ENCODE measurements at regions not wholly inside any gene's neighbourhood (a gene's known extent, or its start where the extent isn't known, plus 50 kb on each side); places are given as distances from the start of the nearest gene placed in this dataset.

DNA sequence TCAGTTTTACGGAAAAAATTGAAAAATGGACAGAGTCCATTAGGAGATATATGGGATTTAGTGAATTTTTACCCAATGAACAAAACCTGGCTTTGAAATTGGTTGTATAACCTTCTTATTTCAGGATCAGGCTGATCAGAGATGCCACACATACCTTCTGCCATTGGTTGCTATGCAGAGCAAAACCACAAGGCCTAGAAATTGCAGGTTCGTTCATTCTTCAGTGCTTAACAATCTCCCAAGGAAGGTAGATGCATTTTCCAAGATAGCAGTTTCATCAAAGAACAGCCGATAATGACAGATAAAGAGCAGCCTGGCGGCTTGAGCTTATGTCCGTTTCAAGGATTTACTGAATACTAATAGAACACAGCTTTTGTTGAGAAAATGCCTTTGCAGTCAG, 868.8 kb downstream of the EPHA4 start:
- DNase-seq = no peak
- TF ChIP-seq POLR2A (IDR thresholded peaks at IDR 0.05) = no peak
- TF ChIP-seq, protein P1, sequence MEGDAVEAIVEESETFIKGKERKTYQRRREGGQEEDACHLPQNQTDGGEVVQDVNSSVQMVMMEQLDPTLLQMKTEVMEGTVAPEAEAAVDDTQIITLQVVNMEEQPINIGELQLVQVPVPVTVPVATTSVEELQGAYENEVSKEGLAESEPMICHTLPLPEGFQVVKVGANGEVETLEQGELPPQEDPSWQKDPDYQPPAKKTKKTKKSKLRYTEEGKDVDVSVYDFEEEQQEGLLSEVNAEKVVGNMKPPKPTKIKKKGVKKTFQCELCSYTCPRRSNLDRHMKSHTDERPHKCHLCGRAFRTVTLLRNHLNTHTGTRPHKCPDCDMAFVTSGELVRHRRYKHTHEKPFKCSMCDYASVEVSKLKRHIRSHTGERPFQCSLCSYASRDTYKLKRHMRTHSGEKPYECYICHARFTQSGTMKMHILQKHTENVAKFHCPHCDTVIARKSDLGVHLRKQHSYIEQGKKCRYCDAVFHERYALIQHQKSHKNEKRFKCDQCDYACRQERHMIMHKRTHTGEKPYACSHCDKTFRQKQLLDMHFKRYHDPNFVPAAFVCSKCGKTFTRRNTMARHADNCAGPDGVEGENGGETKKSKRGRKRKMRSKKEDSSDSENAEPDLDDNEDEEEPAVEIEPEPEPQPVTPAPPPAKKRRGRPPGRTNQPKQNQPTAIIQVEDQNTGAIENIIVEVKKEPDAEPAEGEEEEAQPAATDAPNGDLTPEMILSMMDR (IDR thresholded peaks at IDR 0.05) = no peak
- Histone ChIP-seq H3K36me3 (no peaks in the 10 kb centered on the region), H3K9me3 (peaks cover 0 to 5% of the 10 kb centered on the region in 2 donors), H3K4me1 (no peaks in the 10 kb centered on the region), H3K27ac (no peak overlapping the region), H3K4me3 (no peak overlapping the region), H3K27me3 (no peaks in the 10 kb centered on the region)
- intact Hi-C loops (cut with DNase I; ENCODE audit: low total_unique reads) = no loop called here

DNA sequence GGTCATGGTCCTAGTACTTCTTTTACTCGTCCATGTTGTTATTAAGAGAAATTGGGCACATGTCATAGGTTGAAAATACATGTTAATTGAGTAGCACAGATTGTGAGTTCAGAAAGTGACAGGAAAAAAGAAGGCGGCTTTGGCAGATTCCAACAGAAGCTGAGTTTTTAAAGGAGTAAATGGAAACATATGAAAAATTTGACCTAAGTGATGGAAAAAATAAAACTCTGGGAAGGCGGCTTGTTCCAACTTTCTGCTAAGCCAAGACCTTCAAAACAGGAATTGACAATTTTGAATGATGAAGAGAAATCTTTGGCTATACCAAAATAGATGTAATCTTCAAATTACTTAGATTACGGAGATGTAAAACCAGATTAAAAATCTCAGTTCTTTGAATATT, 868.0 kb downstream of the EPHA4 start:
- no peak for TF ChIP-seq POLR2A (IDR thresholded peaks at IDR 0.05)
- TF ChIP-seq, protein P1 (IDR thresholded peaks at IDR 0.05) = no peak
- intact Hi-C loops (cut with DNase I; ENCODE audit: low total_unique reads) = no loop called here

DNA sequence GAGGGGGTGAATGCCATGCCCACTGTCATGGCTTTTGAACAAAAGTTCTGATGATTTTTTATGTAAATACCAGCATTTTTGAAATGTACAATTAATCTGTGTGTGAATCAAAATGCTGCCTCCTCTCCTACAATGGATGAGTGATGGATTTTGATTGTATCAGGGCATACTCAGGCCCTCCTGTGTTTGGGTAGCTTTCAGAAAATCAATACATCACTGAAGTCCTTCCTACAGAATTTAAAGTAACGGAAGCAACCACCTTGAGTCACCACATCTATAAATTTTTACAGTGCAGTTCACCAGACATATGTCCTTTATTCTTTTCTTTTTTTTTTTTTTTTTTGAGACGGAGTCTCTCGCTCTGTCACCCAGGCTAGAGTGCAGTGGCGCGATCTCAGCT, 867.3 kb downstream of the EPHA4 start:
- Histone ChIP-seq H3K4me3 (no peak overlapping the region), H3K27ac (no peak overlapping the region), H3K27me3 (no peaks in the 10 kb centered on the region), H3K4me1 (no peaks in the 10 kb centered on the region), H3K9me3 (peaks cover 0 to 5% of the 10 kb centered on the region in 2 donors), H3K36me3 (no peaks in the 10 kb centered on the region)
- intact Hi-C loops (cut with DNase I; ENCODE audit: low total_unique reads) = no loop called here
- DNase-seq = no peak
- TF ChIP-seq POLR2A (IDR thresholded peaks at IDR 0.05) = no peak
- TF ChIP-seq, protein P1 (IDR thresholded peaks at IDR 0.05) = no peak

More for the DNA sequence above, 868.0 kb downstream of the EPHA4 start:
- H3K9me3 ChIP-seq = peaks cover 0 to 5% of the 10 kb centered on the region in 2 donors
- H3K4me1 ChIP-seq = no peaks in the 10 kb centered on the region
- no peaks in the 10 kb centered on the region for H3K27me3 ChIP-seq
- no peaks in the 10 kb centered on the region for H3K36me3 ChIP-seq
- no peak for DNase-seq
- no peak overlapping the region for H3K27ac ChIP-seq
- H3K4me3 ChIP-seq = no peak overlapping the region

DNA sequence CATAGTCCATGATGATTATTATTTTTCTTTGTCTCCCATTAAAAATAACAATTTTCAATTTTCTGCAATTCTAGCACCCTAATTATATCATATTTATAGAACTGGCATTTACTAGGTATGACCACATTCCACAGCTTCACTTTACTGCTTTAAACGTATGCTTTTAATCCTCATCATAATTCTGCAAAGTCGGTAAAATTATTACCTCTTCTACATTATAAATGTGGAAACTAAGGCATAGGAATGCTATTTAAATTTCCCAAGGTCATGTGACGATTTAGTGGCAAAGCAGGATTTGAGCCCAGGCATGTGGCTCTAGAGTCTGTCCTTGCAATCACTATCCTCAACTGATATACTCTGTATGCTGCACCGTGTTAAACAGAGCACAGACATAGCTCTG, 866.4 kb downstream of the EPHA4 start:
- H3K36me3 ChIP-seq = no peaks in the 10 kb centered on the region
- no peak overlapping the region for H3K27ac ChIP-seq
- H3K9me3 ChIP-seq = peaks cover 0 to 5% of the 10 kb centered on the region in 2 donors
- no peaks in the 10 kb centered on the region for H3K4me1 ChIP-seq
- no peak for DNase-seq
- intact Hi-C loops (cut with DNase I; ENCODE audit: low total_unique reads) = no loop called here
- no peak overlapping the region for H3K4me3 ChIP-seq
- TF ChIP-seq, protein P1 (IDR thresholded peaks at IDR 0.05) = no peak
- no peak for TF ChIP-seq POLR2A (IDR thresholded peaks at IDR 0.05)
- H3K27me3 ChIP-seq = no peaks in the 10 kb centered on the region

DNA sequence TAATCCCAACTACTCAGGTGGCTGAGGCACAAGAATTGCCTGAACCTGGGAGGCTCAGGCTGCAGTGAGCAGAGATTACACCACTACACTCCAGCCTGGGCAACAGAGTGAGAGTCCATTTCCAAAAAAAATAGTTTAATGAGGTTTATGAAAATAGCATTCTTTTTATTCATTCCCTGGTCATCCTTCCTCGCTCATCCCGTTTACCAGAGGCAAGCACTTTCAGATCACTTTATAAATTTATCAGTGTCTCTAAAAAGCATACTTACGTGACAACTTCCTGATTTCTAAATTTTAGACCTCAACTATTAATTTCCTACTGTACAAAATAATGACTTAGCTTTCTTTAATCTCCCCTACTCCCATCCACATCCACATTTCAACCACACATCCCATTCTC, 864.8 kb downstream of the EPHA4 start:
- DNase-seq = no peak
- Histone ChIP-seq H3K4me1 (no peaks in the 10 kb centered on the region), H3K27ac (no peak overlapping the region), H3K9me3 (no peaks in the 10 kb centered on the region), H3K36me3 (no peaks in the 10 kb centered on the region), H3K4me3 (no peak overlapping the region), H3K27me3 (no peaks in the 10 kb centered on the region)
- intact Hi-C loops (cut with DNase I; ENCODE audit: low total_unique reads) = no loop called here
- TF ChIP-seq, protein P1 (IDR thresholded peaks at IDR 0.05) = no peak
- no peak for TF ChIP-seq POLR2A (IDR thresholded peaks at IDR 0.05)
